ENCODE measurements at regions not wholly inside any gene's neighbourhood (a gene's known extent, or its start where the extent isn't known, plus 50 kb on each side); places are given as distances from the start of the nearest gene placed in this dataset.

DNA sequence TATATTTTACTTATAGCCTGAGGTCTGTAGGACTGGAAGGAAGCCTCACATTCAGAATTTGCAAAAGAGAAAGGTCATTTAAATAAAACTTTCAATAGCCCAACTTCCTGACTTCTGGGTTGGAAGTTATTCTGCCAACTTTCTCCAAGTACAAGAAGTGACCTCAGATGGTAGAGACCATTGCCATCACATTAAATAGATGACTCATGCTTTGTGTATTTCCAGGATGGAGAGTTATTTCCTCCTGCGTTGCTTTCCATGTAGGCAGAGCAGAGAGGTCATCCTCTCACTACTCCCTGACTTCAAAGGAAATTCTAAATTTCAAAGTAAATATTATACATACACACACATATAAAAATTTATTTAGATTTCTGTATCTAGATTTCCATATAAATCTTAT lies 73.0 kb upstream of the NR3C2 start:
- H3K27me3 ChIP-seq (replicated peaks; ENCODE audit: insufficient read depth) = no peaks in the 10 kb centered on the region
- no peak for ATAC-seq (ENCODE audit: insufficient number of reproducible peaks, low FRiP score, low read depth)

GRCh38 chr4:148514581-148514980 lies 72.4 kb upstream of the NR3C2 start:
- Histone ChIP-seq H3K4me1 (ENCODE audit: control insufficient read depth in 1 of 2, low read depth in 2 of 2) (peaks cover 0 to 5% of the 10 kb centered on the region in 2 donors), H3K4me3 (no peak overlapping the region), H3K36me3 (no peaks in the 10 kb centered on the region), H3K27me3 (replicated peaks; ENCODE audit: insufficient read depth) (no peaks in the 10 kb centered on the region), H3K9me3 (no peaks in the 10 kb centered on the region), H3K27ac (no peak overlapping the region)
- DNase-seq (ENCODE audit: low spot score) = no peak
- no peak for TF ChIP-seq CTCF (IDR thresholded peaks at IDR 0.05)
- ATAC-seq (ENCODE audit: insufficient number of reproducible peaks, low FRiP score, low read depth) = no peak

More for the DNA sequence above, 73.0 kb upstream of the NR3C2 start:
- peaks cover 0 to 5% of the 10 kb centered on the region in 2 donors for H3K4me1 ChIP-seq (ENCODE audit: control insufficient read depth in 1 of 2, low read depth in 2 of 2)
- no peaks in the 10 kb centered on the region for H3K36me3 ChIP-seq
- DNase-seq (ENCODE audit: low spot score) = no peak
- no peak overlapping the region for H3K27ac ChIP-seq
- no peak for TF ChIP-seq CTCF (IDR thresholded peaks at IDR 0.05)
- no peaks in the 10 kb centered on the region for H3K9me3 ChIP-seq
- no peak overlapping the region for H3K4me3 ChIP-seq

DNA sequence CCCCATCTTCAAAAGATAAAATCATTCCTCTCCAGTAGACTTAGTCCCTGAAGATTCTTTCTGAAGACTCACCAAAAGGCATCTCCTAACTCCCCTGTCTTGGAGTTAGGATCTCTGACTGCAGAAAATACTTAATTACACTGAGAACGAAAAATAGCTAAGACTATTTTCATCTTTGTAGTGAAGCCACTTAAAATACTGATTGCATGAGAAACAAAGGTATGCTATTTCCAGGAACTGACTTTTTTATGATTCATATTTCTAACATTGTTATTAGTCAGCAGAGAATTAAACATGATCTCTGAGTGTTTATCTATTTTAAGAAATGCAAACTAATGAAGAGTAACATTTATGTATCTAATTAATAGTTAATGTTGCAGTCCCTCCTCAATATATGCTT lies 71.8 kb upstream of the NR3C2 start:
- H3K9me3 ChIP-seq = no peaks in the 10 kb centered on the region
- H3K36me3 ChIP-seq = no peaks in the 10 kb centered on the region
- H3K27me3 ChIP-seq (replicated peaks; ENCODE audit: insufficient read depth) = no peaks in the 10 kb centered on the region
- ATAC-seq (ENCODE audit: insufficient number of reproducible peaks, low FRiP score, low read depth) (no peak), DNase-seq (ENCODE audit: low spot score) (no peak)
- no peak overlapping the region for H3K4me3 ChIP-seq
- H3K4me1 ChIP-seq (ENCODE audit: control insufficient read depth in 1 of 2, low read depth in 2 of 2) = peaks cover 0 to 5% of the 10 kb centered on the region in 2 donors
- TF ChIP-seq CTCF (IDR thresholded peaks at IDR 0.05) = no peak
- no peak overlapping the region for H3K27ac ChIP-seq

DNA sequence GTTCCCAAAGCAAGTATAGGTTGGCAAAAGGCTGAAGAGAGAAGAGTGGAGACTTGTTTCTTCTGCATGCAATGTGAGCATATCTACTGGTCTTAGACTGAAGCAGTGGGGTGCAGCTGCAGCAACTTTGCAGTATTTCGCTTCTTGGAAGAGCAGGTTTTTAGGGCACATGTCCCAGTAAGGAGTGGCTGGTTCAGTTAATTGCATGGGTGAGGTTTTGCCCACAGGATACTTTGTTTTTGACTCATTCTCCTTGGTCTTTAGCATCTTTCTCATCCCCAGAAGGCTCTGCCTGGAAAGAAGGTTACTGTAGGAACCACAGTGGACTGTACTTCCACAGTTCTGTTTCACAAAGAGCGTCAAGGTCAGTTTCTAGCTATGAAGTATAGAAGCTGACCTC lies 68.0 kb upstream of the NR3C2 start:
- Histone ChIP-seq H3K36me3 (no peaks in the 10 kb centered on the region), H3K27ac (no peak overlapping the region), H3K4me3 (no peak overlapping the region), H3K4me1 (ENCODE audit: control insufficient read depth in 1 of 2, low read depth in 2 of 2) (peaks cover 0 to 3% of the 10 kb centered on the region in 2 donors), H3K27me3 (replicated peaks; ENCODE audit: insufficient read depth) (no peaks in the 10 kb centered on the region), H3K9me3 (no peaks in the 10 kb centered on the region)
- DNase-seq (ENCODE audit: low spot score) = no peak
- TF ChIP-seq CTCF (IDR thresholded peaks at IDR 0.05) = no peak
- no peak for ATAC-seq (ENCODE audit: insufficient number of reproducible peaks, low FRiP score, low read depth)

GRCh38 chr4:148503681-148504080 lies 61.5 kb upstream of the NR3C2 start:
- no peak for TF ChIP-seq CTCF (IDR thresholded peaks at IDR 0.05)
- ATAC-seq (ENCODE audit: insufficient number of reproducible peaks, low FRiP score, low read depth) (no peak), DNase-seq (ENCODE audit: low spot score) (no peak)
- Histone ChIP-seq H3K4me1 (ENCODE audit: control insufficient read depth in 1 of 2, low read depth in 2 of 2) (no peaks in the 10 kb centered on the region), H3K27me3 (replicated peaks; ENCODE audit: insufficient read depth) (no peaks in the 10 kb centered on the region), H3K9me3 (no peaks in the 10 kb centered on the region), H3K4me3 (no peak overlapping the region), H3K36me3 (no peaks in the 10 kb centered on the region), H3K27ac (no peak overlapping the region)

Data from thoracic aorta (tissue), 2 donors.